ENCODE measurements at regions not wholly inside any gene's neighbourhood (a gene's known extent, or its start where the extent isn't known, plus 50 kb on each side); places are given as distances from the start of the nearest gene placed in this dataset.
"Not testable (repeated sequence)": the region's sequence is repeated elsewhere in the genome, so short reads cannot be mapped to it uniquely, and the experiment has no call there.

DNA sequence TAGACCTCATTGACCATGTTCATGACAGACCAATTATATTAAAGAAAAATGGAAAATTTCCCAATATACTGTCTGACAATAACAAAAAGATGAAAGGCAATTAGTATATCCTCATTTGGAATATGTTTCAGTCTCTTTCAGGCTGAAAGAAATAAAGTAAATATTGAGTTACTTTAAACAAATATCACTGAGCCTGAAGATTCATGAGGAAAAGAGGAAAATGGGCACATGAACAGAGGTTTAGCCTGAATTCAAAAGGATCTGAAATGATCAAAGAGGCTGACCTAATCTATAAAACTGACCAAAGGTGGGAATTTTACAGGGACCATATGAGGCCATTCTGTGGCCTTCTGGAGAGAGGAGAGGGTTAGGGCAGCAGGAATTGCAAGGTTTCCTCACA is 771.5 kb upstream of the CDH18 start:
- peak; percentile 23 for DNase-seq

DNA sequence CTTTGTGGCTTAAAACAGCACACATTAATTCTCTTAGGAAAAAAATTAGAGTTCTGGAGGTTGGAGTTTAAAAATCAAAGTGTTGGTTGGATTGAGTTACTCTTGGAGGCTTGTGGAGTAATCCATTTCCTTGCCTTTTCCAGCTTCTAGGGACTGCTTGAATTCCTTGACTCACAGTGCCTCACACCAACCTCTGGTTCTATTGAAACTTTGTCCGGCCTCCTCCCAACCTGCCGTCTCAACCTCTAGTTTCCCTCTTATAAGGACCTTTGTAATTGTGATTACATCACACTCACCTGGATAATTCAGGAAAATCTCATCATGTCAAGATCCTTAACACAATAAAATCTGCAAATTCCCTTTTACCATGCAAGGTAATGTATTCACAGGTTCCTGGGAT is 764.2 kb upstream of the CDH18 start:
- not testable (repeated sequence) for DNase-seq

DNA sequence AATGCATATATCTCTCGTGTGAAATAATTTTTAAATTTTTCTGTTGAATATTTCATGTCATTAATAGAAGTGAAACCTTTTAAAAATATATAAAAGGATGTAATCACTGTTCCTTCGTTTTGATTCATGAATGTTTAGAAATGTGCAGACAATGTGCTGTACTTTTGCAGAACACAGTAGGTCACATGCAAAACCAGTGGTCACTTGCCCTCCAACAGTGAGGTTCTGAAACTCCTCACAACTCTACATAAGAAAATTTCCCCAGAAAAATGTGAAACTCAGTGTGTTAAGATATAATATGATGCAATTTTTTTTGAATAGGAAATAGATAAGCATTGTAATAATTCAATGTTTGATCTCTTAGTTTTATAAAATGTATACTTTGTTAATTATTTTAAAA is 747.7 kb upstream of the CDH18 start:
- DNase-seq = not testable (repeated sequence)

DNA sequence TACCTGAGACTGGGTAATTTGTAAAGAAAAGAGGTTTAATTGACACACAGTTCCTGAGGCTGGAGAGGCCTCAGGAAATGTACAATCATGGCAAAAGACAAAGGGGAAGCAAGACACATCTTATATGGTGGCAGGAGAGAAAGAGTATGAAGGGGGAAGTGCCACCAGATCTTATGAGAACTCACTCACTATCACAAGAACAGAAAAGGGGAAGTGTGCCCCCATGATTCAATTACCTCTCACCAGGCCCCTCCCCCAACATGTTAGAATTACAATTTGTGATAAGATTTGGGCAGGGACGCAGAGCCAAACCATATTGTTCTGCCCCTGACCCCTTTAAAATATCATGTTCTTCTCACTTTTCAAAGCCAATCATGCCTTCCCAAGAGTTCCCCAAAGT is 744.2 kb upstream of the CDH18 start:
- not testable (repeated sequence) for DNase-seq

DNA sequence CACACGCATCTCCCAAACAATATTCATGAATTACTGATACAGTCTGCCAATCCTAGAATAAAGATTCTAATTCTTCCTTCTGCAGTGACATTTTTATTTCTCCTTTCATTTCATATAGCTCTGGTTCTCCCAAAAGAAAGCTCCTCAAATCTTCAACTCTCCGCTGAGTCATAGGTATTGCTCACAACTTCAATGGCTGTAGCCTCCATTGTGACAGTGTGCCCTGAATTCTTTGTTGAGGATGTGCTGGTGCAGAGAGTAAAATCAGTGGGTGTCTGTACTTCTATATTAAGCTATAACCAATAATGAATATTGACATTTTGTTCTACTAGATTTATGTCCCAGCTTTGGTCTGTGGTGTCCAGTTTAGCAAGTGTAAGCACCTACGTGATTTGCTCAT is 733.3 kb upstream of the CDH18 start:
- DNase-seq = not testable (repeated sequence)

DNA sequence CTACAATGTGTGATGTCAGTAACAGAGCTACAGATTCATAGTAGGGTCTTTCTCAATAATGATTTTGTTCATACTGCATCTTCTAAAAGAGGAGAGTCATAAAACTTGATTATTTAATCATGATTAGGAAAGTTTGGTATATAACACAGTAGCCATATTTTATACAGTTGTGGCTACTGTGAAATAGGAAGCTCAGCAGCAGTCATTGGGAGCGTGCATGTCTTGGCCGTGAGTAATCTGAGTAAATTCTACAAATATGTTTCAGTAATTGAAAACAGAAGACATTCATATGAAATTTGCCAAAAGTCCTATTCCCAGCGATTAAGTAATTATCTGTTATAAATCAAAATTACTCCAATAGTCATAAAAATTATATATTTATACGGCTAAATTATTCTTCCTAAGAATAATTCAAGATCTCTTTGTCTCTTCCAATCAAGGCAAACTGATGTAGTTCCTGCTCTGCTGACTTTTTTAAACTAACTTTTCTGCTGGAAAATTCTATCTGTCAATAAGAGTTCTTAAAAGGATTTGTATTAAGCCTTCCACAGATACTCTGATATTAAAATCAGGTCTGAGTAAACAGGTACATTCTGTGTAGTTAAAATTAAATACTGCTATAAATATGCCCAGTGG is 723.6 kb upstream of the CDH18 start:
- not testable (repeated sequence) for DNase-seq

DNA sequence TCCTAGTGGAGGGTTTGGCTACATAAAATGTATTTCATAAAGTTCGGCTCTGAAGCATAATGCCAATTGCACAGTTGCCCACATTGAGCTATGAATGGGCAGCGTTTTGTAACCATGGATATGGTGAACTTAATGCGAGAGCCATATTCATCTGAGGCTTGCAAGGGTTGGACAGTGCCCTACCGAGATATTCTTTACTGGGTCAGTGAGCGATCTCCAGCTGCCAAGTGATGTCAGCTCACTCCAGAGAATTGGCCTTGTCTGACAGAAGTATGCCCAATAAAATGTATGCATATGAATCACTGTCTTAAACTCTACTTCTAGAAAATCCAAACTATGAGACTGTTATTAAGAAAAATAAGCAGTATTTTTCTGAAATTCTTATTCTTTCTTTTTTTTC is 719.6 kb upstream of the CDH18 start:
- not testable (repeated sequence) for DNase-seq

DNA sequence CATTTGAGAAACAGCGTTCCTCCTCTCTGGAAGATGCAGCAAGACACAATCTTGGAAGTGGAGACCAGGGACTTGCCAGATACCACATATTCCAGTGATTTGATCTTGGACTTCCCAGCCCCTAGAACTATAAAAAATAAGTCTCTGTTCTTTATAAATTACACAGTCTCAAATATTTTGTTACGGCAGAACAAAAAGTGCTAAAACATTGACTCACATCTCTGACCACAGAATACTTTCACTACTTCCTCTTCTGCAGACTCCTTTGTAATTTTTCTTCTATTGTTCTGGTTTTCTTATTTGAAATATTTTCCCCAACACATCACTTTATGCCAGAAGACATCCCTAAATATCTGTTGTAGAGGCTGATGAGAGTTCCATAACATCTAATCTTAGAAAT is 706.1 kb upstream of the CDH18 start:
- no peak for DNase-seq

DNA sequence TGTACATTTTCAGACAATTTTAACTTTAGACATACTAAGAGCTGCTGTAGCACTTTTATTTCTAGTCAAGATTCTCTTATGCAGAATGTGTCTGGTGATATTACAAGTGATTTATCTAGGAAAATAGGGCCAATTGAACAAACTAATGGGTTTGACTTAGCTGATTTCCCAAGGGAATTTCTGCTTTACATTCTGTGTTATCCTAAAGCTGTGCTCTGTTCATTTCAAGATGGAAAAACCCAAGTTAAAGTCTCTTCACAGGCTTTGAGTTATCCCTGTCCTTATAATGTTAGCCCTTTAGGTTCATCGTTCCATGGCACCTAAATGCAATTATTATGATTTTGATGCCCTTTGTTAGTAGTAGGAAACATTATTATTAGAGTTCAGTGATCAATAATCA is 704.9 kb upstream of the CDH18 start:
- no peak for DNase-seq

DNA sequence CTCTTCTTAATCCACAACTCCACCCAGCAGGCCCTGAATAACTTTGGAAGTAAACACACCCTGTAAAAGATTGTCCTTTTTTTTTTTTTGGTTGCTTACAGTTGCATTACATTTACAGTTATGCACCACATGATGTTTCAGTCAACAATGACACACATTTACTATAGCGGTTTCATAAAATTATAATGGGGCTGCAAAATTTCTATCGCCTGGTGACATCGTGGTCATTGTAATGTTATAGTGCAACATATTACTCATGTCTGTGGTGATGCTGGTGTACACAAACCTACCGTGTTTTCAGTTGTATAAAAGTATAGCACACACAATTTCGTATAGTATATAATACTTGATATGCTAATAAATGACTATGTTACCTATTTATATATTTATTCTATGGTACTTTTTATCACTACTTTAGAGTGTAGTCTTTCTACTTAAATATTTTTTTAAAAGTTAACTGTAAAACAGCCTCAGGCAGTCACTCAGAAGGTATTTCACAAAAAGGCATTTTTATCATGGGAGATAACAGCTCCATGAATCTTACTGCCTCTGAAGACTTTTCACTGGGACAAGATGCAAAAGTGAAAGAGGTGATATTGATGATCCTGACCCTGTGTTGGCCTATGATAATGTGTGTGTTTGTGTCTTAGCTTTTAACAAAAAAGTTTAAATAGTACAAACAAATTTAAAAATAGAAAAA is 695.4 kb upstream of the CDH18 start:
- DNase-seq = no peak

DNA sequence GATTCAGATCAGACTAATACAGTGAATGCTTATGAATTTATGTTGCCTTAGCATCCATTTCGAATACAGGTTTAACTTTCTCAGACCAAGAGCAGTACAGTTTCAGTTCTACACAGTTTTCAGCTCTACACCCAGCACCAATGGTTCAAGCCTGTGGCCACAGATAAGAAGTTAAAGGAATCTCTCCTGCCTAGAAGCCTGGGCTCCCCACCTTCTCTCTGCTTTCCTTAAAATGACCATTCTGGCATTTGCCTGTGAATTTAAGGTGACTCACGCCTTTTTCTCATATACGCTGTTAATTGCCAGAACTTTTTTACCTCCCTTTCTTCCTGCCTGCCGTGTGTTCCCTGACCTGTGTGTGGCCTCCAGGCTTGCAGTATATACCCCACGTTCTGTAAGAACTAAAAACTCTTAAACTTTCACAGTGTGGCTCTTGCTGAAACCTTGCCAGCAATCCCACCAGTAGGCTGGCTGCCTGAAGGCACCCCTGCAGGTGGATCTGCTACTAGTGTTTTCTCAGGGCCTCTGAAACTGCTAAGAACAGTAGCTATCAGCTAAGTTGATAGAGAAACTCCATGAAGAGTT is 692.8 kb upstream of the CDH18 start:
- DNase-seq = no peak

DNA sequence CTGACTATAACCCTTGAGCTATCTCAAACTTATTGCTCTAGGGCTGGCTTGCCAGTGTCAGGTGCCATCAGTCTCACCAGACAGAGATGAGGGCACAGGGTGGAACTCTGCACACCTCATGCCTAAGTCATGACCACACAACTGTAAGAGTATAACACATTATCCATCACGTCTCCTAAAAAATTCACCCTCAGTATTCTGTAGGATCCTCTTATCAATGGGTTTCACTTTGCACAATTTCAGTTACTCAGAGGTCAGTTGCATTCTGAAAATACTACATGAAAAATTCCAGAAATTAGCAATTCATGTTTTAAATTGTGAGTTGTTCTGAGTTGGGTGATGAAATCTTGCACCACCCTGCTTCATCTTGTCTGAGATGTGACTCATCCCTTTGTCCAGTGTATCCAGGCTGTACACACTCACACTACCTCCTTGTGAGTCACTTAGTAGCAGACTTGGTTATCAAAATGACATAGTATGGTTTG is 690.9 kb upstream of the CDH18 start:
- DNase-seq = peak; percentile 61

DNA sequence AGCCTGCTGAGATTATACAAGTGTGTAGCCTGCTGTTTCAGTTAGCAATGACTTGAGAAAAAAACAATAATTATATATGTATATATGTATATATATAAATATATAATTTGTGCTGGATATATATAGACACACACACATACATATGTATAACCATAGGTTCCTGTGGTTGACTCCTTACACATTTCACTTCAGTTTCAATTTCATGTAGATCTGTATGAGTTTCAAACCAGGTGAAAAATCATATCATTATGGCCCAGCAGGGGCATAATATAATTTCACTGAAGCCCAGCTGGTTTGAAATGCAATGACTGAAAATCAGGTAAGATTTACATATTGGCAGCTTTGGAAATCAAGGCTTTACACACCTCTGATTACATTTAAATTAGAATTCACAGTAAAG is 690.4 kb upstream of the CDH18 start:
- DNase-seq = peak; percentile 20

DNA sequence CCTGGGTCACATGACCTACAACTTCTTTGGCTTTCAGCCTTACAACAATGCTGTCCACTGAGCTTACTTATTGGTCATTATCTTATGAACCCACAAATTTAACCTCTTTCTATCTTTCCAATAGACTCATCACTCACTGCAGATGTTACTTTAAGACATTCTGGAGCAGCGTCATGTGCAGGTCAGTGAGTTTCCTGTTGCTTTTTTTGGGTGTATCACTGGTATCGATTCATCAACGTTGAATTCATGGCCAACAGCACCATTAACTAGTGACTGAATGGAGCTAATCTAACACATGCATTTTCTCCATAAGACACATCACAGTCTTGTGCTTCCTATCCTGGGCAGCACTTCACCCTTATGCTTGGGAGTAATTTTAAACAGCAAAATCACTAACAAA is 672.6 kb upstream of the CDH18 start:
- no peak for DNase-seq

DNA sequence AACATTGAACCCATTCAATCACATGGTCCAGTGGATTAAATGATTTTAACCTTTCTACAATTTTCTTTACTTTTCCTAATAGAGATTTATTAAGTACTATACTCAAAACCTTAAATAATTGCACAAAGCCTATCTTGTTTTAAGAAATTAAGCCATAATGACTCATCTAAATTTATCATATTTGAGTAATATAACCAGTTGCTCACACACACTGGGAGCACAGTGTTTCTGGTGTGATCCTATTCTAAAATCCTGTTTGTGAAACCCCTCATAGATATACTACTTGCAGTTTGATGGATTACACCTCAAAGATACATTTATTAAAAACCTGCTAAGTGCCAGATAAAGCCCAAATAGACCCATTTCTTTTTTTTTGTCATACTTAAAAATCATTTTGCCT is 668.3 kb upstream of the CDH18 start:
- DNase-seq = no peak

DNA sequence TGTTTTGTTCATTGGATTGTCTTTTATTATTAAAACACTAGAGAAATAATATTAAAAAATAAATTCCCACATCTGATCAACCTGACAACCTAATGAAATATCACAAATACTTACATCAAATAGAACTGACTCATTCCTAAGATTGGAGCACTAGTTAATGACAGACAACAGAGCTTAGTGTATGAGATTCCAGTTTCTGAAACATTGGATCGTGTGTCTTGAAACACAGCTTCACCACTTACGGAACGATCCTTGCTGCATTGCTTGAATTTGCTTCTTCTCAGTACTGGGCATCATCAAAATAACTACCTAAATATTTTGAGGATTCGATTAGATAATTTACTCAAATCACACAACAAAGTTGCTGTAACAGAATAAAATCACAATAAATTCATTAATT is 667.2 kb upstream of the CDH18 start:
- DNase-seq = no peak

DNA sequence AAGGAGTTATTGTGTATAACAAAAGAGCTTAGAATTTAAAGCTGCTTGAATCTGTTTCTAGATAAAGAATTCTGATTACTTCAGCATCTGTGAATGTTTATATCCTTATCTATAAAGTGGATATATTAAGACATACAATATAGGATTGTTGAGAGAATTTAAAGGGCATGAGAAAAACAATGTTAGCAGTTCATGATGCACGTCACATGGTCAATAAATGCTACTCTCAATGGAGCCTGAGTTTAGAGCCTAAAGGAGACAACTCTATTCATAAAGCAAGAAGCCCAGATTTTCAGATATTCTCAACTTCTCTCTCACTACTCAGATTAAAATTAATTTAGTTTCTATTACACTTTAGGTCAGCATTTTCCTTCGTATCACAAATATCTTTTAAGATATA is 666.7 kb upstream of the CDH18 start:
- no peak for DNase-seq

DNA sequence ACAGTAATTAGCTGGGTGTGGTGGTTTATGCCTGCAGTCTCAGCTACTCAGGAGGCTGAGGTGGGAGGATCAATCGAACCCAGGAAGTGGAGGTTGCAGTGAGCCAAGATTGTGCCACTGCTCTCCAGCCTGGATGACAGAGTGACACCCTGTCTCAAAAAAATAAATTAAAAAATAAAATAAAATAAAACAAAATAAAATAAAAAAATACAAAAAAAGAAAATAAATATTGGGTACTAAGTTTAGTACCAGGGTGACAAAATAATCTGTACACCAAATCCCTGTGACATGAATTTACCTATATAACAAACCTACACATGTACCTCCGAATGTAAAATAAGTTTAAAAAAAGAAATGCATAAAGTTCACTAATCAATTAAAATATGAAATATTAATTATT is 666.0 kb upstream of the CDH18 start:
- DNase-seq = no peak

DNA sequence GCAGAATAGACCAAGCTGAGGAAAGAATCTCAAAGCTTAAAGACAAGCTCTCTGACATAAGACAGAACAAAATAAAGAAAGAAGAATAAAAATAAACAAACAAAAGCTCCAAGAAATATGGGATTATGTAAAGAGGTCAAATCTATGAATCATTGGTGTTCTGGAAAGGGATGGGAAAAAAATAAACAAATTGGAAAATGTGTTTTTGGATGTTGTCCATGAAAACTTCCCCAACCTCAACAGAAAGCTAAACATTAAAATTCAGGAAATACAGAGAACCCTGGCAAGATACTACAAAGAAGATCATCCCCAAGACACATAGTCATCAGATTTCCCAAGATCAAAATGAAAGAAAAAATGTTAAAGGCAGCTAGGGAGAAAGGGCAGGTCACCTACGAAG is 662.0 kb upstream of the CDH18 start:
- DNase-seq = no peak

DNA sequence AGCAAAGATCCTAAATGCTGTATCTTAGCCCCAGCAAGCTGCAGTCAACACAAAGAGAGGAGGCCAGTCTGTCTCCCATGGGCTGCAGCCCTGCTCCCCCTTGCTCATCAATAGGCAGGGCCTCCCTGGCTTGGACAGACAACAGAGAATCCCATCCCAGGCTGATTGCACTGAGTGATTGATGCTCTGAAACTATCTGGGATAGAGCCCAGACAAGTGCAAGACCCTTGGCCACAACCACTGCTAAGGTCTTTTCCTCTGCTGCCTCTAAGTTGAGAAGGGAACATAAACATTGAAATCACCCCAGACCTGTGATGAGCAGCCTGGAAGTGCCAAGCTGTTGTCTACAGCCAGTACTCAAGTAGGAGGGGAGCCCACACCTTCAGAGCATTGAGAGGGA is 661.0 kb upstream of the CDH18 start:
- no peak for DNase-seq

DNA sequence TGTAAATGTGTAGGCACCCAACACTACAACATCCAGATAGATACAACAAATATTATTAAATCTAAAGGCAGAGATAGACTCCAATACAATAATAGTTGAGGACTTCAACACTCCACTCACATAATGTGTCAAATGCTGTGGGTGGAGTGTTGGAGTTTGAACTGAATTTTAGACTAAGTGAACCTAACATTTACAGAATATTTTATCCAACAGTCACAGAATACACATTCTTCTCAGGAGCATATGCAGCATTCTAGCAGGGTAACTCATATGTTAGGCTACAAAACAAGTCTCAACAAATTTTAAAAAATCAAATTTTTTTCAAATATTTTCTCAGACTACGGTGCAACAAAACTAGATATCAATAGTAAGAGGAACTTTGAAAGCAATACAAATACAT is 648.7 kb upstream of the CDH18 start:
- DNase-seq = no peak

DNA sequence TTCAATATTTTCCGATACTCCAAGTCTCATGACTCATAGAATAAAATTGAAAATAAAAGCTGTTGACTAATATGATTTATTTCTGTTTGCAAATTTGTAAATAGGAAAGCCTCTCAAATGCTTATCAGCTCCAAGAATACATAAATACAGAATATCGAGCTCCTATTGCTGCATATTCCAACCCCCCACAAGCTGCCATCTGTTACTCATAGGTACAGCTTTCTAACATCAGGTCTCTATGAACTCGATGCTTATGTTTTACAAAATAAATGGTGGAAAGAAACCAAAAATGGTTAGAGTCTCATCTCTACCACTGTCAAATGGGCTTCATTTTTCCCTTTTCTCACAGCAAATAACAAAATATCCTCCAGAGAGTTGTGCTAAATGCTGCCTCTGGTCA is 631.6 kb upstream of the CDH18 start:
- DNase-seq = no peak

DNA sequence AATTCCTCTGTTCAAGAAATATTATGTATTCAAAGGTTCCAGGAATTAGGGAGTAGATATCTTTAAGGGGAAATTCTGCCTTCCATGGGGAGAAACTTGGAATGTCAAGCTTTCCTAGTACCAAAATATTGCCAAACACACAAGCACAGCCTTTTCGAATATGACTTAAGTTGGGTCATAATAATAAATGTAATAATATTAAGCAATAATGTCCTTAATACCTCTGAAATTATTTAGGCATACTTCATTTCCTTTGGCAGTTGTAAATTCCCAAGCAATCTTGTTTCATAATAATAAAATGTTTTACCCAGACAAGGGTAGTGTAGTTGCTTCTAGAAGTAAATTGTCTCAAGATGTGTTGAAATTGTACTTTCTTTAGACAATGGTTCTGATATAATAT is 630.3 kb upstream of the CDH18 start:
- DNase-seq = no peak

DNA sequence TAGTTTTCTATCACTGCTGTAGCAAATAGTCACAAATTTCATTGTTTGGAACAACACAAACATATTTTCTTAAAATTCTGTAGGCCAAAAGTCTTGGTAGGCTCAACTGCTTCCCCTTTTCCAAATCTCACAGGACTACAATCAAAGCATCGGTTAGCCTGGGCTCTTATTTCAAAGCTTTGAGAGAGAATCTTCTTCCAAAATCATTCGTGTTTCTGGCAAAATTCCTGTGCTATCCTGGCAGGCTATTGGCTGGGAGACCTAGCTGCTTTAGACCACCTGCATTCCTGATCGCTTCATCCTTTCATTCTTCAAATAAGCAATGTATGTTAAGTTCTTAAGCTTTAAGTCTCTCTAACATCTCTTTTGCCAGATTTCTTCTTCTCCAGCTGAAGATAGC is 629.8 kb upstream of the CDH18 start:
- no peak for DNase-seq

All from DMS53 (cell line).